Peyer's patch (tissue), 4 donors: ENCODE measurements at regions not wholly inside any gene's neighbourhood (a gene's known extent, or its start where the extent isn't known, plus 50 kb on each side); places are given as distances from the start of the nearest gene placed in this dataset.

Source experiments
- CTCF ChIP-seq, 6 experiments: fragments of 450-650 bp in 4 of 6; fragments of 200-600 bp in 2 of 6; sonication (generic) in 1 of 6; IDR thresholded peaks; one replicate each; pipeline ENCODE4 v1.5.1; 2017 to 2019; ENCODE audit warnings: antibody characterized with exemption in 6 of 6, mild to moderate bottlenecking in 3 of 6, moderate library complexity in 1 of 6
- POLR2A ChIP-seq, 2 donors: fragments of 450-650 bp; IDR thresholded peaks; one replicate each; pipeline ENCODE4 v1.5.1; 2017; ENCODE audit warnings: antibody characterized with exemption in 2 of 2, mild to moderate bottlenecking in 2 of 2, moderate library complexity in 2 of 2

GRCh38 chr5:2603272-2603575, 148.3 kb downstream of the IRX2 start:
- TF ChIP-seq CTCF (IDR thresholded peaks at IDR 0.05): no peak
- TF ChIP-seq POLR2A (IDR thresholded peaks at IDR 0.05): no peak
